Natural killer cell (primary cell): ENCODE measurements at regions not wholly inside any gene's neighbourhood (a gene's known extent, or its start where the extent isn't known, plus 50 kb on each side); places are given as distances from the start of the nearest gene placed in this dataset.

Experiments used
- ATAC-seq, 3 donors: fragments of 150-1000 bp in 2 of 3; fragments of 200-7000 bp in 1 of 3; cut with Tn5 transposase; 1 replicate in 1 of 3; 2 replicates in 2 of 3; pipeline ENCODE4 v1.10.0; 2021; ENCODE audit warnings: mild to moderate bottlenecking in 2 of 3, moderate library complexity in 2 of 3
- DNase-seq, 2 donors: peaks; one replicate each; pipeline versions ENCODE4 v3.0.0 to v3.0.0-alpha.2; 2013 to 2021; ENCODE audit warnings: mixed read lengths in 1 of 2
- H3K27ac ChIP-seq: one replicate; pipeline ENCODE4 v1.5.1; 2013; ENCODE audit warnings: mild to moderate bottlenecking, low read length
- H3K27me3 ChIP-seq: one replicate; pipeline ENCODE4 v1.6.1; 2013; ENCODE audit warnings: low read length; ENCODE audit not compliant: control insufficient read depth, insufficient read depth
- H3K36me3 ChIP-seq: one replicate; pipeline ENCODE4 v1.6.1; 2013; ENCODE audit warnings: low read length; ENCODE audit not compliant: control insufficient read depth, insufficient read depth
- H3K4me1 ChIP-seq: one replicate; pipeline ENCODE4 v1.6.1; 2013; ENCODE audit warnings: low read length; ENCODE audit not compliant: control insufficient read depth, insufficient read depth
- H3K4me3 ChIP-seq: one replicate; pipeline ENCODE4 v1.5.1; 2013; ENCODE audit warnings: low read length
- H3K9me3 ChIP-seq: one replicate; pipeline ENCODE4 v1.6.1; 2013; ENCODE audit warnings: low read length; ENCODE audit not compliant: control insufficient read depth, insufficient read depth
- H3K27ac Mint-ChIP-seq, 2 donors: one replicate each; pipeline ENCODE4 v1.8.0; 2022; ENCODE audit warnings: mild to moderate bottlenecking in 2 of 2, mixed read lengths in 2 of 2, moderate library complexity in 1 of 2
- H3K27me3 Mint-ChIP-seq, 2 donors: one replicate each; pipeline ENCODE4 v1.8.0; 2022; ENCODE audit warnings: low read depth in 2 of 2, mixed read lengths in 2 of 2
- H3K36me3 Mint-ChIP-seq: one replicate; pipeline ENCODE4 v1.8.0; 2022; ENCODE audit warnings: mixed read lengths
- H3K4me1 Mint-ChIP-seq, 2 donors: one replicate each; pipeline ENCODE4 v1.8.0; 2022; ENCODE audit warnings: mixed read lengths in 2 of 2
- H3K4me3 Mint-ChIP-seq: one replicate; pipeline ENCODE4 v1.8.0; 2022; ENCODE audit warnings: mild to moderate bottlenecking, moderate library complexity, mixed read lengths
- H3K9me3 Mint-ChIP-seq, 2 donors: one replicate each; pipeline ENCODE4 v1.8.0; 2022; ENCODE audit warnings: mixed read lengths in 2 of 2
- CTCF ChIP-seq: fragments of 200-600 bp; IDR thresholded peaks from one replicate; pipeline ENCODE4 v1.8.0; 2022; ENCODE audit warnings: antibody characterized with exemption
- WGBS: methylation state at CpG from one replicate; pipeline ENCODE4 v1.1.7; 2013; ENCODE audit warnings: missing lambda C conversion rate; ENCODE audit not compliant: insufficient coverage; 5-methylcytosine and 5-hydroxymethylcytosine counted together
- intact Hi-C: fragments of 100-400 bp; cut with micrococcal nuclease; formaldehyde crosslinking; loops from one replicate; pipeline ENCODE4 v1.14.2; 2022

GRCh38 chr18:76688724-76689472, 133.5 kb upstream of the ZNF236 start:
- peaks cover 6% of the 10 kb centered on the region for H3K27me3 ChIP-seq
- H3K4me3 ChIP-seq, result no peak overlapping the region
- no peak overlapping the region for H3K4me3 Mint-ChIP-seq

GRCh38 chr18:76687304-76687962, 134.9 kb upstream of the ZNF236 start:
- Histone ChIP-seq H3K27ac (peak overlapping the region; percentile 15), H3K9me3 (no peaks in the 10 kb centered on the region), H3K36me3 (no peaks in the 10 kb centered on the region), H3K27me3 (peaks cover 6% of the 10 kb centered on the region), H3K4me1 (peaks cover 2% of the 10 kb centered on the region), H3K4me3 (no peak overlapping the region)
- Mint-ChIP-seq H3K27me3 (peaks cover 26 to 46% of the 10 kb centered on the region in 2 donors), H3K9me3 (no peaks in the 10 kb centered on the region), H3K4me3 (no peak overlapping the region), H3K27ac (peak overlapping the region; percentile 43 to 87), H3K4me1 (peaks cover 6 to 9% of the 10 kb centered on the region in 2 donors), H3K36me3 (no peaks in the 10 kb centered on the region)
- 90% methylated on average over 9 of the region's 10 CpGs for WGBS
- intact Hi-C loops, result no loop called here
- no peak for TF ChIP-seq CTCF
- ATAC-seq (peak in 2 of 3 donors; percentile 65 to 71), DNase-seq (no peak)

More at GRCh38 chr18:76688724-76689472, 133.5 kb upstream of the ZNF236 start:
- Mint-ChIP-seq H3K27ac (no peak overlapping the region), H3K9me3 (no peaks in the 10 kb centered on the region), H3K27me3 (peaks cover 35 to 60% of the 10 kb centered on the region in 2 donors), H3K36me3 (no peaks in the 10 kb centered on the region), H3K4me1 (peaks cover 6 to 9% of the 10 kb centered on the region in 2 donors)
- intact Hi-C loops, result no loop called here
- H3K4me1 ChIP-seq, result peaks cover 2% of the 10 kb centered on the region
- H3K27ac ChIP-seq, result no peak overlapping the region
- DNase-seq (no peak), ATAC-seq (no peak)
- no peak for TF ChIP-seq CTCF
- 51% methylated on average over 14 of the region's 15 CpGs for WGBS
- H3K9me3 ChIP-seq, result no peaks in the 10 kb centered on the region
- H3K36me3 ChIP-seq, result no peaks in the 10 kb centered on the region

- Mint-ChIP-seq H3K4me3 (peak overlapping the region; percentile 52), H3K27ac (peak overlapping the region; percentile 43 to 87)
Measured at GRCh38 chr18:76686737-76687231, 135.6 kb upstream of the ZNF236 start.

More at GRCh38 chr18:76686737-76687231, 135.6 kb upstream of the ZNF236 start:
- no peak for TF ChIP-seq CTCF
- H3K4me1 ChIP-seq, result peaks cover 2% of the 10 kb centered on the region
- H3K27me3 ChIP-seq, result peaks cover 6% of the 10 kb centered on the region
- no peaks in the 10 kb centered on the region for H3K9me3 ChIP-seq
- Mint-ChIP-seq H3K4me1 (peaks cover 6 to 9% of the 10 kb centered on the region in 2 donors), H3K36me3 (no peaks in the 10 kb centered on the region), H3K27me3 (peaks cover 24 to 40% of the 10 kb centered on the region in 2 donors), H3K9me3 (no peaks in the 10 kb centered on the region)
- H3K36me3 ChIP-seq, result no peaks in the 10 kb centered on the region
- WGBS, result 18% methylated on average over 11 of the region's 11 CpGs
- H3K4me3 ChIP-seq, result no peak overlapping the region
- ATAC-seq, result peak; percentile 40 to 75 (median 71)
- intact Hi-C loops, result no loop called here
- peak in 1 of 2 donors; percentile 38 for DNase-seq
- H3K27ac ChIP-seq, result peak overlapping the region; percentile 15
